ENCODE measurements at regions not wholly inside any gene's neighbourhood (a gene's known extent, or its start where the extent isn't known, plus 50 kb on each side); places are given as distances from the start of the nearest gene placed in this dataset.

DNA sequence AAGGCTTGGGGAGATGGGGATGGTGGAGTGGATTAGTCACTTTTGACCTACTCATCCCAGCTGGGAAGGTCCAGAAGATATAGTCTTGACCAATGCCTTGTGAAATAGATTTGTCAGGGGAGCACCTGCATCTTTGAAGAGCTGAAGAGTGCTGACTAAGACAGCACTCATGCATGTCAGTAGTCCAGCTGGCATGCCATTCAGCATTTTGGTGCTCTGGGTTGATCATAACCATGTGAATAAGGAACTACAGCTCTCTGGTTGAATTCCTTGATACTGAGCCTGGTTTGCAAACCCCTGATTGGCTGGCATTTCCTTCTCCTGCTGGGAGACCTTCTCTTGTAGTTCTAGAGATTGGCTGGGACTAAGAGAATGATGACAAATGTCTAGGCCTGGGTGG, 106.8 kb upstream of the ALX4 start:
- TF ChIP-seq, protein P1, sequence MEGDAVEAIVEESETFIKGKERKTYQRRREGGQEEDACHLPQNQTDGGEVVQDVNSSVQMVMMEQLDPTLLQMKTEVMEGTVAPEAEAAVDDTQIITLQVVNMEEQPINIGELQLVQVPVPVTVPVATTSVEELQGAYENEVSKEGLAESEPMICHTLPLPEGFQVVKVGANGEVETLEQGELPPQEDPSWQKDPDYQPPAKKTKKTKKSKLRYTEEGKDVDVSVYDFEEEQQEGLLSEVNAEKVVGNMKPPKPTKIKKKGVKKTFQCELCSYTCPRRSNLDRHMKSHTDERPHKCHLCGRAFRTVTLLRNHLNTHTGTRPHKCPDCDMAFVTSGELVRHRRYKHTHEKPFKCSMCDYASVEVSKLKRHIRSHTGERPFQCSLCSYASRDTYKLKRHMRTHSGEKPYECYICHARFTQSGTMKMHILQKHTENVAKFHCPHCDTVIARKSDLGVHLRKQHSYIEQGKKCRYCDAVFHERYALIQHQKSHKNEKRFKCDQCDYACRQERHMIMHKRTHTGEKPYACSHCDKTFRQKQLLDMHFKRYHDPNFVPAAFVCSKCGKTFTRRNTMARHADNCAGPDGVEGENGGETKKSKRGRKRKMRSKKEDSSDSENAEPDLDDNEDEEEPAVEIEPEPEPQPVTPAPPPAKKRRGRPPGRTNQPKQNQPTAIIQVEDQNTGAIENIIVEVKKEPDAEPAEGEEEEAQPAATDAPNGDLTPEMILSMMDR (conservative IDR thresholded peaks at IDR 0.05; ENCODE audit: low read depth, low read length), result no peak
- no peak for TF ChIP-seq EZH2 (IDR thresholded peaks at IDR 0.05; ENCODE audit: borderline replicate concordance, low read depth, low read length, poor library complexity, severe bottlenecking)
